DMS 273 treated with DMSO at 0.1 percent for 48 hours (cell line): ENCODE measurements at regions not wholly inside any gene's neighbourhood (a gene's known extent, or its start where the extent isn't known, plus 50 kb on each side); places are given as distances from the start of the nearest gene placed in this dataset.
"Not testable (repeated sequence)": the region's sequence is repeated elsewhere in the genome, so short reads cannot be mapped to it uniquely, and the experiment has no call there.

Experiments used
- DNase-seq: peaks from one replicate; lab custom pipeline; 2025; lab: John Stamatoyannopoulos, UW

- DNase-seq, result no peak
Observed at GRCh38 chr2:142483653-142484052, 352.8 kb upstream of the LRP1B start.

GRCh38 chr2:142478206-142478605 is 347.4 kb upstream of the LRP1B start:
- no peak for DNase-seq

GRCh38 chr2:142472382-142472781 is 341.6 kb upstream of the LRP1B start:
- DNase-seq, result no peak

DNA sequence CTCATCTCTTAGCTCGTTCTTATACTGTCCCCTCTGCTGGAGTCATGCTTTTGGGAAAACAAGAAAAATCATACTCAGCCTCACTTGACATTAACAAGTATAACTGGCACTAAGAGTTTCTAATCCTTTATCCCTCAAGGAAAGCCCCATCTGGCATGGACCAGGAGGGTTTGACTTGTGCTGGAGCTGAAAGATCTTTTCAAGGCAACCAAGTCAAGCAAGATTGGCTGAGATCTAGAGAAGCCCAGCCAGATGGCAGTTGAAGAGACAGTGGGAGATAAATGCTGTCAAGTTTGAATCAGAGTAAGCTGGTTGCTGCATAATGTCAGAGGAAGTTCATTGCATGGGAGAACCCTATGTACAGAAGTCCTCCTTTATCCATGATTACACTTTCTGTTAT is 336.5 kb upstream of the LRP1B start:
- no peak for DNase-seq

DNA sequence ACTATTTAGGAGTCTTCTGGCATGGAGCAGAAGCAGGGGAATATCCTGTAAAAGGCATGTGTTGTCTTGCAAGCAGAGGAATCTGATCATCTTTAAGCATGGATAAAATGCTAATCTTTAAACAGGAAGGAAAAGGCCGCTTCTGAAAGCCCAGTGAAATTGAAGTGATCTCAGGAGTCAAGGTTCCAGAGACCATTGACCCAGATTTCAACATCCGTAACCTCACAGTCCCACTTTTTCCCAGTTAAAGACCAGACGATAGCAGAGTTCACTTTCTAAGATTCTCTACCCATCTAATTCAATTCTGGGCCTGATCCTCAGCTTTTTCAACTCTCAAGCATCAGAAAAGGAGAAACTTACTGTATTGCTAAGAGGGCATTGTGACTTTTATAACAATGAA is 332.2 kb upstream of the LRP1B start:
- no peak for DNase-seq

DNA sequence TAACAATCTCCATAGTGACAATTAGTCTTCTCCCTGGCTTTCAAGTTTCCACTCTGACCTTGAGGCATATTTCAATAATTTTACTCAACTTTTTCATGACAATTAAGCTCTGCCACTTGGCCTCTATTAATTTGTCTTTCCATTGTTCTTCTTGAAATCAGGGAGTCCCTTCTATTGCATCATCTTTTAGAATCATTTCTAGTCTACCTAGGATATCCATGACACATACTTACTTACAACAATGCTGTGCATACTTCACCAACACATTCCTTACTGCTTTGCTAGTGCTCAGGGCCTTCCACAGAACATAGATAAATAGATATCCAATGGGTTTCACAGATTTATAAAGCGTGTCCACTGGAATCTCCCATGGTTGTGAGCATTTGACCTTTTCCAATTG is 331.5 kb upstream of the LRP1B start:
- DNase-seq, result no peak

GRCh38 chr2:142445551-142446072 is 314.8 kb upstream of the LRP1B start:
- no peak for DNase-seq

DNA sequence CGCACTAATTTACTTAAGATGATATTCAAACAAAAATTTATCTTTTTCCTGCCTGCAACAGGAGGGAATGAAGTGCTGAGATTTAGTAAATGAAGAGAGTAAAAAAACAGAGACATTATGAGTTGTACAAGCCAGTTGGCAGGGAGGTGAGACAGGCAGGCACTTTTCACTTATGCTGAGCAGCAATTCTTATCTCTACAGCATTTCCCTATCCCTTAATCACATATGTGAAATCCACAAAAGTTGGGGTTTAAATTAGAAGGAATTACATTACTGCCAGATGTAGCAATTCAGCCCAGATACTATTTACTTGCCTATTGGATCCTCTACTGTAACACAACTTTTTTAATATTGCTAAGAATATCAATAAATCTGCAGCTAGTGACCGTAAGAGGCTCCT is 314.2 kb upstream of the LRP1B start:
- no peak for DNase-seq

DNA sequence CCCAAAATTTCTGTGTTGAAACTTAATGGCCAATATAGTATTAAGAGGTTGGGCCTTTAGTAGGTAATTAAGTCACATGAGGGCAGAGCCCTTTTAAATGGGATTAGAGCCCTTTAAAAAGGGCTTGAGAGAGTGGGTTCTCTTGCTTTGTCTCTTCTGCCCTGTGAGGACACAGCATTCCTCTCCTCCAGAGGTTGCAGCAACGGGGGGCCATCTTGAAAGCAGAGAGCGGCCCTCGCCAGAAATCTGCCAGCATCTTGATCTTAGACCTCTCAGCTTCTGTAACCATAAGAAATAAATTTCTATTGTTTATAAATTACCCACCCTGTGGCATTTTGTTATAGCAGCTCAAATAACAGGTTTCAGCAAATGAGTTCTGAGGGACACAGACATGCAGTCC is 305.0 kb upstream of the LRP1B start:
- DNase-seq, result no peak

GRCh38 chr2:142426064-142426463 is 295.2 kb upstream of the LRP1B start:
- DNase-seq, result no peak

DNA sequence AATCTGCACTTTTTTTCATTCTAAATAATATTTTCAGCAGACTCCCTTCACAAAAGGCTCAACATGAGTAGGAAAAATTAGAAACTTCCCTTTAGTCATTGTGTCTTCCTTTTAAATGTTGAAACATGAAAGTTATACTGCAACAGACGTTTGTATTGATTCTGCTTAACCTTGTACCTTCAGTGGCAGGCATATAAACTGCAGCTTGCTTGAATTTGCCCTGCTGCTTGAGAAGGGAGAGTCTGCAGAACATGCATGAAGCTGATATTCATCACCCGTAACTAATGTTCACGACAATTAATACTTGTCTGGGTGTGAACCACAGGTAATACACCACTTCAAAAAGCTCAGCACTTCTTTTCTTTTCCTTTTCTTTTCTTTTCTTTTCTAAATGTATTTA is 294.7 kb upstream of the LRP1B start:
- DNase-seq, result no peak

- no peak for DNase-seq
Observed at GRCh38 chr2:142423603-142424002, 292.8 kb upstream of the LRP1B start.

DNA sequence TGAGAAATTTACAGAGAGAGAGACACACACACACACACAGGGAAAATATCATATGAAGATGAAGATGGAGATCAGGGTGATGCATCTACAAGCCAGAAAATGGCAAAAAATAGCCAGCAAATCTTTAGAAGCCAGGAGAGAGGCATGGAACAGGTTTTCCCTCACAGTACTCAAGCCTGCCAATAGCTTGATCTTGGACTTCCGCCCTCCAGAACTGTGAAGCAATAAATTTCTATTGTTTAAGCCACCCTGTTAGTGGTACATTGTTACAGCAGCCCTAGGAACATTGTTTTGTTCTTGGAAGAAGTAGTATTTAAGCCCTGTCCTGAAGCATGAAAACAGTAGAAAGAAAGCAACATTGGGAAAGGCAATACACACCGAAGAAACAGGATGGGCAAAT is 292.0 kb upstream of the LRP1B start:
- DNase-seq, result no peak

- no peak for DNase-seq
Observed at GRCh38 chr2:142422041-142422440, 291.2 kb upstream of the LRP1B start.

DNA sequence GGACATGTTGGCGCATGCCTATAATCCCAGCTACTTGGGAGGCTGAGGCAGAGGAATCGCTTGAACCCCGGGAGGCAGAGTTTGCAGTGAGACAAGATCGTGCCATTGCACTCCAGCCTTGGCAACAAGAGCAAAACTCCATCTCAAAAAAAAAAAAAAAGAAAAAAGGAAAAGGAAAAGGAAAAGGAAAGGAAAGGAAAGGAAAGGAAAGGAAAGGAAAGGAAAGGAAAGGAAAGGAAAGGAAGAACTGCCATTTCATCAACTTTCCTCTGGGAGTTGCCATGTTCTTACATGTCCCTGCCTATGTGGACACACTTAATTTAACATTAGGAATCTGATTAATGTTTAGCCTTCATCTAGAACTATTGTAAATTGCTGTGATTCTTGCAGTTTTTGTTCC is 287.9 kb upstream of the LRP1B start:
- DNase-seq, result not testable (repeated sequence)

- DNase-seq, result no peak
Observed at GRCh38 chr2:142416996-142417395, 286.2 kb upstream of the LRP1B start.

DNA sequence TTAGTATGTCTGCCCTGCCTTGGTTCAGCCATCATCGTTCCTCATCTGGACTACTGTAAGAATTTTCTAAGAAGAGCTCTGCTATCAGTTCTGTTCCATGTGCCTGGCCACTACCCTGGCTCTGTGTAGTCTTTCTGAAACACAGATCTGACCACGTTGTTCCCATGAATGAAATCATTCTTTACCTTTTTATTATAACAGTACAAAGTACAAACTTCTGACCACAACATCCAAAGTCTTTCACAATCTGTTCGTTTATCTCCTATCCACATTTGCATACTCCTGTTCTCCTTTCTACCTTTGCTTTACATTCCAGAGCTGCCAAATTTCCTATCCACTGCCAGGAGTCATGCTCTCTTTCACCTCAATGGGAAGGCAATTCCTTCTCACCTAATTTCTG is 284.6 kb upstream of the LRP1B start:
- DNase-seq, result no peak

- DNase-seq, result no peak
Observed at GRCh38 chr2:142398212-142398611, 267.4 kb upstream of the LRP1B start.

GRCh38 chr2:142395291-142395690 is 264.5 kb upstream of the LRP1B start:
- DNase-seq, result no peak

DNA sequence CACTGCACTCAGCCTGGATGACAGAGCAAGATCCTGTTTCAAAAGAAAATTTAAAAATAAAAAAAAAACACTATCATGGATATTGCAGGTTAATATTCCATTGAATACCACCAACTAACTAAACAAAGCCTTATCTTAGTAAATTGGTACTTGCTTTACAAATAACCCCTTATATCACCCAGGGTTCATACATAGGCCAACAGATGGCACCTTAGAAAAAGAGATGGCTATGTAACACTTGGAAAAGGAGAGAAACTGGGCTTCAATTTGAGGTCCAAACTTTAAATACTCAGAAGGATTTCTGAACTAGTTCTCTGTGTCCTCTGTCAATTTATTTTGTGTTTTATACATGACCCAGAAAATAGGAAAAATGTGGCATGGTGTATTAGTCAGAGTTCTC is 249.6 kb upstream of the LRP1B start:
- no peak for DNase-seq

GRCh38 chr2:142362069-142362468 is 231.3 kb upstream of the LRP1B start:
- not testable (repeated sequence) for DNase-seq

DNA sequence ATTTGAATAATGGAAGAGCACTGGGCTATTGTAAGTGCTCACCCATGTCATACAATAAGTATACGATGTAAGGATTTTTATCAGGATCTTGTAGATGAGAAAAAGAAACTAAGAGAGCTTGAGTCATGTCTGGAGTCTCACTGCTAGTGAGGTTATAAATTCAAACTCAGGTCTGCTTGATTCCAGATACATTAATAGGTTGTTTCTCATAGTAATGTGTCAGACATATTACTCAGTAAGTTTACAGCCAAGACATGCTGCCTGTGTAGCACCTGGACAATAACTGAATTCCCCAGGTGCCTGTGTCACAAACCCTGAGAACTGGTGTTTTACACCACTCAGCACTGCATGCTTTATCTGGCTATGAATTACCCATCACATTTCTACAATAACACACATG is 216.9 kb upstream of the LRP1B start:
- no peak for DNase-seq

DNA sequence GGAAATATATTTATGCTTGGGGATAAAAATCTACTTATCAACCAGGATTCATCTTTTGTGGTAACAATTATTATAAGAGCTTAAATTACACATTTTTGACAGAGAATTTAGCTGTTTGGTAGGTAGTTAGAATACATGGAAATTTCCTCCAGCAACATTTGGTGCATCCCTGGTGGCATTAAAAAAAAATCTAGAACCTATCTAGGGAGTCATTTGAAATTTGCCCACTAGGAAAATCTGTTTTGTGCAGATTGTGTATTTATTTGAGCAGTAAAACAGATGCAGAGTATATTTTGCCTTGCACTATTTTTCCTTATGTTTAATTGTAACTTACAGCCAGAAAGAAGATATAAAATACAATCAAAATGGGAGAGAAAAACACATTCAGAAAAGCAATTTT is 208.4 kb upstream of the LRP1B start:
- no peak for DNase-seq

GRCh38 chr2:142332196-142332595 is 201.4 kb upstream of the LRP1B start:
- no peak for DNase-seq

GRCh38 chr2:142330458-142330857 is 199.6 kb upstream of the LRP1B start:
- DNase-seq, result no peak
